ENCODE measurements at regions not wholly inside any gene's neighbourhood (a gene's known extent, or its start where the extent isn't known, plus 50 kb on each side); places are given as distances from the start of the nearest gene placed in this dataset.

DNA sequence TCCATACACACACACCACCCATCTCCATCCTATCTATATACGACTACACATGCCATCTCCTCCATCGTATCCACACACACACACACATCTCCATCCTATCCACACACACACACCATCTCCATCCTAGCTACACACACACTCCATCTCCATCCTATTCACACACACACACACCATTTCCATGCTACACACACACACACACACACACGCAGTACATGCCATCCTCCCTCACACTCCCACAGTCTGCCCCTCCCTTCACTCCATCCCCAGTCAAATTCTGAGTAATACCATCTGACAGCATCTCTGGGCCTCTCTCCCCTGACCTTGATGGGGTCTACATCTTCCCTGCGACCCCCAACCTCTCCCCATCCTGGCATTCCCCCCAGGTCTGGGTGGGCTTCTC lies 193.8 kb upstream of the LHX5 start:
- no peak for DNase-seq (ENCODE audit: extremely low spot score)
- ChIA-PET POLR2A (no interaction called here), CTCF (no interaction called here)
- TF ChIP-seq, protein P1, sequence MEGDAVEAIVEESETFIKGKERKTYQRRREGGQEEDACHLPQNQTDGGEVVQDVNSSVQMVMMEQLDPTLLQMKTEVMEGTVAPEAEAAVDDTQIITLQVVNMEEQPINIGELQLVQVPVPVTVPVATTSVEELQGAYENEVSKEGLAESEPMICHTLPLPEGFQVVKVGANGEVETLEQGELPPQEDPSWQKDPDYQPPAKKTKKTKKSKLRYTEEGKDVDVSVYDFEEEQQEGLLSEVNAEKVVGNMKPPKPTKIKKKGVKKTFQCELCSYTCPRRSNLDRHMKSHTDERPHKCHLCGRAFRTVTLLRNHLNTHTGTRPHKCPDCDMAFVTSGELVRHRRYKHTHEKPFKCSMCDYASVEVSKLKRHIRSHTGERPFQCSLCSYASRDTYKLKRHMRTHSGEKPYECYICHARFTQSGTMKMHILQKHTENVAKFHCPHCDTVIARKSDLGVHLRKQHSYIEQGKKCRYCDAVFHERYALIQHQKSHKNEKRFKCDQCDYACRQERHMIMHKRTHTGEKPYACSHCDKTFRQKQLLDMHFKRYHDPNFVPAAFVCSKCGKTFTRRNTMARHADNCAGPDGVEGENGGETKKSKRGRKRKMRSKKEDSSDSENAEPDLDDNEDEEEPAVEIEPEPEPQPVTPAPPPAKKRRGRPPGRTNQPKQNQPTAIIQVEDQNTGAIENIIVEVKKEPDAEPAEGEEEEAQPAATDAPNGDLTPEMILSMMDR (IDR thresholded peaks at IDR 0.05; ENCODE audit: control extremely low read depth, extremely low read depth, low read depth, missing control alignments): no peak

DNA sequence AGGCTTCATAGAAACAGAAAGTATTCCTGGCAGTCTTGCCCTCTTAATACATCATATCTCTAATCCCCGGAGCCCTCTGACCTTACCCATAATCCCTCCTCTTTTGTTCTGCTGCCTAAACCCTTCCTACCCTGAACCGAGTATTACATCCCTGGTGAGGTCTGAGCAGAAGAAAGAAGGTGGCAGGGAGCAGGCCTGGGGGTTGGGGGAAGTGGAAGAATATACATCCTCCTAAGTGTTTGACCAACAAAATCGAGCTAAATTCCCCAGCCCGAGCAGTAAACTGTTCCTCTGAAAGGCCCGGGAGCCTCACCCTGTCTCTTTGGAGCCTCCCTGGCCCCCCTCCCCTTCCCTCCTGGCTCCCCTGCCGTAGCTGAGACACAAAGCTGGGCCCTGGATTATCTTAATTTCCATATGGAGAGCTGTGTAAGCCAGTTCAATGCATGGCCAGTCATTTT lies 192.6 kb upstream of the LHX5 start:
- TF ChIP-seq, protein P1 (IDR thresholded peaks at IDR 0.05; ENCODE audit: control extremely low read depth, extremely low read depth, low read depth, missing control alignments): no peak
- DNase-seq (ENCODE audit: extremely low spot score): no peak
- POLR2A ChIA-PET: no interaction called here
- CTCF ChIA-PET: no interaction called here

DNA sequence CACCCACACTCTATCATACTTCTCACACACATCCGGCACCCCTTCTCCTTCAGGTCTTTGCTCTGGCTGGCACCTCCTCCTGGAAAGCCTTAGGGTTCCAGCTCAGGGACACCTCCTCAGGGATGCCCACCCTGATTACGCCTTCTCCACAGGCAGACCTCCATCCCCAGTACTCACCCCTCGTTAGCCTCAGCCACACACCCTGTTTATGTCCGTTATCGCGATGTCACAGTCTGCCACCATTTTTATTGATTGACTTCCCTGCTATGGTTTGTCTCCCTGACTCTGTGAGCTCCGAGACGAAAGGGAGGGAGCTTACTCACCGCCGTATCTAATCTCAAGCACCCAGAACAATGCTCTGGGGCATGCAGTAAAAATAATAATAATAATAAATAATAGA lies 191.7 kb upstream of the LHX5 start:
- ChIA-PET POLR2A (no interaction called here), CTCF (interaction anchor here (1.0 kb wide), 1 partner anchor 12 kb away, joined by 3 read pairs; no protein-coding TSS in a partner anchor)
- no peak for DNase-seq (ENCODE audit: extremely low spot score)
- TF ChIP-seq, protein P1 (IDR thresholded peaks at IDR 0.05; ENCODE audit: control extremely low read depth, extremely low read depth, low read depth, missing control alignments): no peak

DNA sequence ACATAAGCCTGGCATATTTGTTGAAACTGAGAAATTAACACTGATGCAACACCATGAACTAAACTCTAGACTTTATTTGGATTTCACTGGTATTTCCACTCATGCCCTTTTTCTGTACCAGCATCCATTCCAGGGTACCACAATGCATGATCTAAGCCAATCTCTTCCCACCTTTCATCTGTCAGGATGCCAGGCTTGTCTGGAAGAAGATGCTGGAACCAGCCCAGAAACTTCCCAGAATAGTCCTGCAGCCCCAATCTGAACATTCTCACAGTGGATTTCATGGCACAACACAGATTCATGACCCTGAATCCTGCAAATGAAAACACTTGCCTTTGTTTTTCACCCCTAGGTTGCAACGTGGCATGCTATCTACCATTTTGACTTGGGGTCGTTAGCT lies 189.3 kb upstream of the LHX5 start:
- TF ChIP-seq, protein P1 (IDR thresholded peaks at IDR 0.05; ENCODE audit: control extremely low read depth, extremely low read depth, low read depth, missing control alignments): no peak
- no peak for DNase-seq (ENCODE audit: extremely low spot score)
- ChIA-PET POLR2A (no interaction called here), CTCF (no interaction called here)

DNA sequence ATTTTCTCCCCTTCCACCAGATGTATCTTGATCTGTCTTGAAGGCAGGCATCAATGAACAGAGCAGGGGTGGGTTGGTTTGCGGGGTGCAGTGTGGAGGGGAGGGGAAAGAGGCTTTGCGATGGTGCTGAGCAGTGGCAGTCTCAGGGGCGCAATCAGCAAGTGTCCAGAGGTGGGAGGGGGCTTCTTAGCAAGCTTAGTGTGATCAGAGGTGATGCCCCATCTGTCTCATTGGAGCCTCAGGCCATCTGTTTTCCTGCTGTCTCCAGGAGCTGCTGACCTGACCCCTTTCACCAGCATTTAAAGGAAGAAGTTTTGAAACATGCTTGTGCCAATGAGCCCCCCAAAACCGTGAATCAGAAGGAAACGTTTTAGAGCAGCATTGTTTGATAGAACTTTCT lies 187.7 kb upstream of the LHX5 start:
- ChIA-PET POLR2A (no interaction called here), CTCF (no interaction called here)
- TF ChIP-seq, protein P1 (IDR thresholded peaks at IDR 0.05; ENCODE audit: control extremely low read depth, extremely low read depth, low read depth, missing control alignments): no peak
- no peak for DNase-seq (ENCODE audit: extremely low spot score)

DNA sequence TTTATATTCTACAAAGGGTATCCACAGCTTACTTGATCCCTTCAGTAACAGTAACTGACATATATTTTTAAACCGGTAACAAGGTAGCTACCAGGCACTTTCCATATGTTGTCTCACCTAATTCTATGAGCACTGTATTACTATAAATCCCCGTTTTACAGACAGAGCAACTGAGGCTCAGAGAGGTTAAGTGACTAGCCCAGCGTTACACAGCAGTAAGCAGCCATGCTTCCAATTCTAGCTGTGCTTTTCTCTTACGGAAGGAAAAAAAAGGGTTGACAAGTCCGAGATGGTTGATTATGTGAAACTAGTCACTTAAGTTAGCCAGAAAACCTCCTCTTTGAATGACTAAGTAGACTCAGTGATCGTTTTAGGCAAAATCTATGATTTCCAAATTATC lies 187.3 kb upstream of the LHX5 start:
- DNase-seq (ENCODE audit: extremely low spot score): no peak
- TF ChIP-seq, protein P1 (IDR thresholded peaks at IDR 0.05; ENCODE audit: control extremely low read depth, extremely low read depth, low read depth, missing control alignments): no peak
- ChIA-PET POLR2A (no interaction called here), CTCF (no interaction called here)

Measured in GM10248 (cell line).